GM12873 (cell line): ENCODE measurements at regions not wholly inside any gene's neighbourhood (a gene's known extent, or its start where the extent isn't known, plus 50 kb on each side); places are given as distances from the start of the nearest gene placed in this dataset.

Source experiments
- CTCF ChIP-seq: IDR thresholded peaks from 2 replicates; pipeline ENCODE4 v1.5.1; 2012; ENCODE audit warnings: low read depth, mild to moderate bottlenecking, moderate library complexity, low read length, control low read depth; ENCODE audit not compliant: insufficient read depth; ENCODE audit errors: missing control alignments

GRCh38 chr10:111703986-111704385, 479.6 kb downstream of the GPAM start:
- no peak for TF ChIP-seq CTCF

- TF ChIP-seq CTCF = no peak
Observed at GRCh38 chr10:111705021-111705420, 478.5 kb downstream of the GPAM start.

- no peak for TF ChIP-seq CTCF
Observed at GRCh38 chr10:111706331-111706730, 477.2 kb downstream of the GPAM start.

GRCh38 chr10:111707076-111707475, 476.5 kb downstream of the GPAM start:
- no peak for TF ChIP-seq CTCF

- no peak for TF ChIP-seq CTCF
Observed at GRCh38 chr10:111709603-111710002, 474.0 kb downstream of the GPAM start.

- TF ChIP-seq CTCF = no peak
Observed at GRCh38 chr10:111716032-111716431, 467.5 kb downstream of the GPAM start.

GRCh38 chr10:111724121-111724520, 459.4 kb downstream of the GPAM start:
- no peak for TF ChIP-seq CTCF

GRCh38 chr10:111725050-111725449, 458.5 kb downstream of the GPAM start:
- no peak for TF ChIP-seq CTCF
